GM12878 (cell line): ENCODE measurements at regions not wholly inside any gene's neighbourhood (a gene's known extent, or its start where the extent isn't known, plus 50 kb on each side); places are given as distances from the start of the nearest gene placed in this dataset.

Experiments used
- CEBPB ChIP-seq, 2 experiments: fragments of 150-350 bp in 1 of 2; IDR thresholded peaks; 2 replicates each; pipeline ENCODE4 v1.6.1; 2012 to 2014; ENCODE audit warnings: low read depth in 2 of 2, low read length in 2 of 2, borderline replicate concordance in 1 of 2, inconsistent platforms in 1 of 2
- CHD2 ChIP-seq: IDR thresholded peaks from 2 replicates; pipeline ENCODE4 v1.6.1; 2011; ENCODE audit warnings: low read depth, low read length, improper control_type of control experiment, borderline replicate concordance
- CREM ChIP-seq: IDR thresholded peaks from 2 replicates; pipeline ENCODE4 v1.6.1; 2014; ENCODE audit warnings: antibody characterized with exemption, low read depth
- PAX5 ChIP-seq: IDR thresholded peaks from 2 replicates; pipeline ENCODE4 v1.6.1; 2011; ENCODE audit warnings: low read depth, low read length, borderline replicate concordance
- TCF7 ChIP-seq: IDR thresholded peaks from 2 replicates; pipeline ENCODE4 v1.6.1; 2014; ENCODE audit warnings: antibody characterized with exemption, borderline replicate concordance
- TF ChIP-seq, protein P1 (sequence below): fragments of 450-650 bp; formaldehyde crosslinking; IDR thresholded peaks from 2 replicates; pipeline ENCODE4 v1.5.0; 2022; ENCODE audit warnings: mild to moderate bottlenecking, missing genetic modification characterization
- TF ChIP-seq, protein P2 (sequence below): fragments of 450-650 bp; IDR thresholded peaks from 2 replicates; pipeline ENCODE4 v1.6.1; 2014; ENCODE audit warnings: mild to moderate bottlenecking

GRCh38 chr2:150591496-150592285, 104.2 kb upstream of the RND3 start (continued):
- TF ChIP-seq, protein P1, sequence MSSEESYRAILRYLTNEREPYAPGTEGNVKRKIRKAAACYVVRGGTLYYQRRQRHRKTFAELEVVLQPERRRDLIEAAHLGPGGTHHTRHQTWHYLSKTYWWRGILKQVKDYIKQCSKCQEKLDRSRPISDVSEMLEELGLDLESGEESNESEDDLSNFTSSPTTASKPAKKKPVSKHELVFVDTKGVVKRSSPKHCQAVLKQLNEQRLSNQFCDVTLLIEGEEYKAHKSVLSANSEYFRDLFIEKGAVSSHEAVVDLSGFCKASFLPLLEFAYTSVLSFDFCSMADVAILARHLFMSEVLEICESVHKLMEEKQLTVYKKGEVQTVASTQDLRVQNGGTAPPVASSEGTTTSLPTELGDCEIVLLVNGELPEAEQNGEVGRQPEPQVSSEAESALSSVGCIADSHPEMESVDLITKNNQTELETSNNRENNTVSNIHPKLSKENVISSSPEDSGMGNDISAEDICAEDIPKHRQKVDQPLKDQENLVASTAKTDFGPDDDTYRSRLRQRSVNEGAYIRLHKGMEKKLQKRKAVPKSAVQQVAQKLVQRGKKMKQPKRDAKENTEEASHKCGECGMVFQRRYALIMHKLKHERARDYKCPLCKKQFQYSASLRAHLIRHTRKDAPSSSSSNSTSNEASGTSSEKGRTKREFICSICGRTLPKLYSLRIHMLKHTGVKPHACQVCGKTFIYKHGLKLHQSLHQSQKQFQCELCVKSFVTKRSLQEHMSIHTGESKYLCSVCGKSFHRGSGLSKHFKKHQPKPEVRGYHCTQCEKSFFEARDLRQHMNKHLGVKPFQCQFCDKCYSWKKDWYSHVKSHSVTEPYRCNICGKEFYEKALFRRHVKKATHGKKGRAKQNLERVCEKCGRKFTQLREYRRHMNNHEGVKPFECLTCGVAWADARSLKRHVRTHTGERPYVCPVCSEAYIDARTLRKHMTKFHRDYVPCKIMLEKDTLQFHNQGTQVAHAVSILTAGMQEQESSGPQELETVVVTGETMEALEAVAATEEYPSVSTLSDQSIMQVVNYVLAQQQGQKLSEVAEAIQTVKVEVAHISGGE (CRISPR knock-in tag), result no peak
- TF ChIP-seq, protein P2, sequence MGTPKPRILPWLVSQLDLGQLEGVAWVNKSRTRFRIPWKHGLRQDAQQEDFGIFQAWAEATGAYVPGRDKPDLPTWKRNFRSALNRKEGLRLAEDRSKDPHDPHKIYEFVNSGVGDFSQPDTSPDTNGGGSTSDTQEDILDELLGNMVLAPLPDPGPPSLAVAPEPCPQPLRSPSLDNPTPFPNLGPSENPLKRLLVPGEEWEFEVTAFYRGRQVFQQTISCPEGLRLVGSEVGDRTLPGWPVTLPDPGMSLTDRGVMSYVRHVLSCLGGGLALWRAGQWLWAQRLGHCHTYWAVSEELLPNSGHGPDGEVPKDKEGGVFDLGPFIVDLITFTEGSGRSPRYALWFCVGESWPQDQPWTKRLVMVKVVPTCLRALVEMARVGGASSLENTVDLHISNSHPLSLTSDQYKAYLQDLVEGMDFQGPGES, result no peak
- no peak for TF ChIP-seq CREM
- TF ChIP-seq CEBPB (IDR thresholded peaks at IDR 0.05; ENCODE audit: borderline replicate concordance in 1 of 2, low read depth in 2 of 2, low read length in 2 of 2), result no peak
- no peak for TF ChIP-seq PAX5
- no peak for TF ChIP-seq CHD2
- no peak for TF ChIP-seq TCF7
